ENCODE measurements at regions not wholly inside any gene's neighbourhood (a gene's known extent, or its start where the extent isn't known, plus 50 kb on each side); places are given as distances from the start of the nearest gene placed in this dataset.

- CTCF ChIA-PET = interaction anchor here (0.6 kb wide), 1 partner anchor 220 kb away, joined by 3 read pairs; no protein-coding TSS in a partner anchor
- POLR2A ChIA-PET = no interaction called here
These were observed 68.5 kb upstream of the OTX2 start for GRCh38 chr14:56878766-56879165.

GRCh38 chr14:56875104-56875675, 64.9 kb upstream of the OTX2 start:
- ChIA-PET CTCF (no interaction called here), POLR2A (no interaction called here)

- POLR2A ChIA-PET = no interaction called here
- CTCF ChIA-PET = no interaction called here
These were observed 64.1 kb upstream of the OTX2 start for GRCh38 chr14:56874375-56874774.

GRCh38 chr14:56870336-56870735, 60.1 kb upstream of the OTX2 start:
- CTCF ChIA-PET = no interaction called here
- POLR2A ChIA-PET = no interaction called here

- ChIA-PET POLR2A (no interaction called here), CTCF (no interaction called here)
These were observed 58.4 kb upstream of the OTX2 start for GRCh38 chr14:56868660-56869059.

GRCh38 chr14:56862836-56863235, 52.6 kb upstream of the OTX2 start:
- POLR2A ChIA-PET = no interaction called here

GRCh38 chr14:56860441-56860840, 50.2 kb upstream of the OTX2 start:
- CTCF ChIA-PET = no interaction called here
- POLR2A ChIA-PET = no interaction called here

More at GRCh38 chr14:56862836-56863235, 52.6 kb upstream of the OTX2 start:
- CTCF ChIA-PET = no interaction called here
